ENCODE measurements at regions not wholly inside any gene's neighbourhood (a gene's known extent, or its start where the extent isn't known, plus 50 kb on each side); places are given as distances from the start of the nearest gene placed in this dataset.

DNA sequence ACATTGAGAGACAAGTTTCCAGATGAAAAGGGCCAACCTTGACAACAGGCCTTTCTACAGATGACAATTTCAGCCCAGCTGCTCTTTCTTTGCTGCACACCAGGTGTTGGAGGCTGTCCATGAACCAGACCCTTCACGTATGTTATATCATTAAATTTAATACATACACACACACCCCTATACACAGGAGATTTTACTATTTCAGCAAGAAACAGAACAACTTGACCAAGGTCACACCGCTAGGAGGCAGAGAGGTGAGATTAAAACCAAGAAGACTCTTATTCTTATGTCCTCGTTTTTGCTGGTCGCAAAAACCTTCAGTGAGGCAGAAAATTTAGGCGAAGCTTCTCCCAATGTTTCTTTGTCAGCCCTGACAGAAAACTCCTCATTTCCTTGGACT lies 1585.9 kb downstream of the AACS start:
- ATAC-seq (no peak), DNase-seq (ENCODE audit: low spot score) (no peak)
- intact Hi-C loops (cut with DNase I): no loop called here

DNA sequence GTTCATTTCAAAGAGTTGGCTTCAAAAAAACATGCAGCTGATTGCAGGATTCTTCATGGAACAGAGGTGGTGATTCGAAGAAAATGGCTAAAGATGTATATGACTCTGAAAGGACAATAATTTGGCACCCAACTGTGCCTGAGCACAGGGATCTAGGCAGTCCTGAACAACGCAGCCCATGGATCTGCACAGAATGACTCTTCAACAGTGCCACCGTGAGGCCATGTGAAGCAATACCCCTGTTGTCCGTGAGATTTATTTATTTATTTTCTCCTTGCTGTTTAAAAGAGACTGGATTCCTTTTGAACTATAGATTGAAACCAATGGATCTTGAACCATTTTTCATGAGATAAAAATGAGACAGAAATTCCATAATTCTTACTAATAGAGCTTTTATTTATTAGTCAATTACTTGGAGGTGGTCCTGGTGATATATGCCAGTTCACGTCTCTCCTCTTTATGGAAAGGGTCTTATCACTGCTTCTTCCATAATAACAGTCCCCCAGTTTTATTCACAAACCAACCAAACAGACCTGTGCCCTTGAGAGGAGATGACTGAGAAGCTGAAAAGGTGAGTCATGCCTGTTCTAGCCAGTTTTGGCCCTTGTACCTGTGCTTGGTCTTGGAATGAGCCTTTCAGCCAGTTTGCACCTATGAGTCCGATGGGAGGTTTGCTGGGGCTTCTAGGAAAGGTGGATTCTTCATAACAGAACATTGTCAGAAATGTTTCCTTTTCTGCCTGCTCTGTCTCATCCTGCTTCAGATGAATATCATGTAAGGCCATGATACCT lies 1598.3 kb downstream of the AACS start:
- intact Hi-C loops (cut with DNase I): no loop called here
- ATAC-seq (no peak), DNase-seq (ENCODE audit: low spot score) (no peak)

DNA sequence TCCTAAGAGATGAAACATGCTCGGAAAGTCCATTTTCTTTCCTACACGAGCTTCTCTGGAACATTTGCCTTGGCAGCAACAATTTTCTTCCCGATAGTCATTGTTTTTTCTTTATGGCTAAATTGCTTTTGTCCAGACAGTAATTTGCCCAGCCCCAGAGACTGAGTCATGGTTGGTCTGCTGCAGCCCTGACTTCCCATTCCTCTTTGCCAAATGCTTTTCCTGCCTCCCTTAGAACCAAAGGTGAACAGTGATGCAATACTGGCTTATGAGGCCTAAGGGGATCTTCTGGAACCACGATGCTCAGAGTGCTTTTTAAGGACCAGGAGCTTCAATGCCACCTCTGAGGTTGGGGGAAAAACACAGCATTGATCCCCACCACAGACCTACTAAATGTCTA lies 1599.6 kb upstream of the TMEM132C start:
- ATAC-seq (peak; percentile 68), DNase-seq (ENCODE audit: low spot score) (no peak)
- intact Hi-C loops (cut with DNase I): no loop called here

DNA sequence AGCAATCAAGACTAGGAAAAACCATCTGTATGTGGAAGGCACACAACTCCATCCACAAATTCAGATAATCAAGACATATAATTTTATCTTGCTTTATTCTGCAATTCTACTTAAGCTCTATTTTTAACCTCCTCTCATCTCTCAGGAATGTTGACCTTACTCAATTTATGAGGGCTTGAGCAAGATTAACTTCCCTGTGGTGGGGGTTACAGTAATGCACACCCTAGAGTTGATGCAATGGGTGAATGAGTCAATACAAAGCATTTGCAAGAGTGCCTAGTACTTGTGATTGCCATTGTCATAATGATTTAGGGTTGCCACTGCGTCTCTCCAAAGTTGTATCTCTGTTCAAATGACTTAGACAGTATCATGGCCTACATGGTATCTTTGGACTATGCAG lies 1598.4 kb upstream of the TMEM132C start:
- DNase-seq (ENCODE audit: low spot score) (no peak), ATAC-seq (peak; percentile 80)
- intact Hi-C loops (cut with DNase I): no loop called here

DNA sequence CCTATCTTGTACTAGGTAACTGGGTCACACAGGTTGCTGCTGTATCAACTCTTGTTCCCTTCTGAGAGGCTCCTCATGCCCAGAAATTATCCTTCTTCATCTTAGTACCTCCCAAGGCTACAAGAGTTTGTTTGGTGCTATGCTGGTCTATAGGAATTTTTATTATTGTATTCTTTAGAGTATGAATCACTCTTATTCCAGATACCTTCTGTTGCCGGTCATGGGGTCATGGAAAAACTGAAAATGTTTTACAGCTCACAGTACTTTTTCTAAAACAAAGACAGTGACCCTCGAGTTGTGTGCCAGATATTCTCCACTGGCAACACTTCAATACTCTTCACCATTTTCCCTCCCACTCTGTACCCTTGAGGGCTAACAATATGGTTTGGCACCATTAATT lies 1598.0 kb upstream of the TMEM132C start:
- ATAC-seq (no peak), DNase-seq (ENCODE audit: low spot score) (no peak)
- intact Hi-C loops (cut with DNase I): no loop called here

DNA sequence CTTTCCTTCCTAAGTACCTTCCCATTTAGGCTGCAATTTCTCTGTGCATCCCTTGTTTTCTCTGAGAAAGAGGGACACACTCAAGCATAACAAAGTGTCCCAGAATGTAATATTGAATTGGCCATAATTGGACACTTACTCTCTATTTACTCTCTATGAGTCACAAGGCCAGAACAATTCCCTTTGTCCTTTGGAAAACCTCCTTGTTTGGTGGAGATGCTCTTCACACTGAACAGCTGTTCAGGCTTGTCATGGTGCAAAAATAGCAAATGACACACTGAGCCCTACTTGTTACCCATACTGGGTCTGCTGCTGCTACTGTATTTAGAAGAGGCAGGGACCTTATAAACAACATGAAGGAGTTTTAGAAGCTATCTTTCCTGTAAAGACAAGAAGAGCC lies 1590.5 kb upstream of the TMEM132C start:
- intact Hi-C loops (cut with DNase I): no loop called here
- ATAC-seq: no peak
- DNase-seq (ENCODE audit: low spot score): no peak

DNA sequence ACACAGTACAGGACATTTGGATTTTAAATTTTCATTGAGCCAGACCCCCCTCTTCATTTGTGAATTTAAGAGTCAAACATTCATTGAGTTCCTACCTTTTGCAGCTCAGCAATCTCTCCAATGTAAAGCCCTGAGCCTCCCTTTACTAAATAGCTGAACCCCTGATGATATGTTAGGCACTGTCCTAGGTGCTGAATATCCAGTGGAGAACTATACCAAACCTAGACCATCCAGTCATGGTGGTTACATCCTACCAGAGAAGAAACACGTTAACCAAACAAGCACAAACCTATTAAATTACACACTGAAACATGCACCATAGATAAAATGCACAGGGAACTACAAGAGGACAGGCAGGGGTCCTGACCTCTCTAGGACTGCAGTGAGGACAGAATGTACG lies 1585.3 kb upstream of the TMEM132C start:
- no peak for ATAC-seq
- intact Hi-C loops (cut with DNase I): no loop called here
- DNase-seq (ENCODE audit: low spot score): no peak

DNA sequence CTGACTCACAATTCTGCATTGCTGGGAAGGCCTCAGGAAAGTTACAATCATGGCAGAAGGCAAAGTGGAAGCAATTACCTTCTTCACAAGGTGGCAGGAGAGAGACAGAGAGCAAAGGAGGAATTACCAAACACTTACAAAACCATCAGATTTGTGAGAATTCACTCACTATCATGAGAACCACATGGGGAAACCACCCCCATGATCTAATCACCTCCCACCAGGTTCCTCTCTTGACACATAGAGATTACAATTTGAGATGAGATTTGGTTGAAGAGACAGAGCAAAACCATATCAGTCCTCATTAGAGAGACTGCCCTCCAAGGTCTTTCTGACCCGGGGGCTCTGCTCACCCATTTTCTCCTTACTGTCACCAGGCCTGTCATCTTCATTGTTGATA lies 1582.3 kb upstream of the TMEM132C start:
- intact Hi-C loops (cut with DNase I): no loop called here
- ATAC-seq (no peak), DNase-seq (ENCODE audit: low spot score) (no peak)

DNA sequence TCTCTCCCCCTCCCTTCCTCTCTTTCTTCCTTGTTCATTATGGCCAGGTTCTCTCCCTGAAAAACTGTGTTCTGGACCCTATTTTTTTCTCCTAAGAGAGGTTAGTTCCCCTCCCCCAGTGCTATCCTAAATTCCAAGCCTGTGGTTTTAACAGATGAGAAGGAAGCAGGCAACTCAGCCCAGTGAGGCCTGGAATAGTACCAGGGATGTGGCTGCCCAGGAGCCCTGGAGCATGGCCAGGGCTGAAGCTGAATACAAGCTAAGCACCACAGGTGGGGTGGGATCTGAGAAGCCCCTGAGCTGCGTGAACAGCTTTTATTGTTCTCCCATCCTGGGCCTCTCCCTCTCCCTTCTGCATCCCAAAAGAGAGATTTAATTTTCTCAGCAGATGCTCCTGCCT lies 1581.3 kb upstream of the TMEM132C start:
- intact Hi-C loops (cut with DNase I): no loop called here
- ATAC-seq: no peak
- DNase-seq (ENCODE audit: low spot score): no peak

DNA sequence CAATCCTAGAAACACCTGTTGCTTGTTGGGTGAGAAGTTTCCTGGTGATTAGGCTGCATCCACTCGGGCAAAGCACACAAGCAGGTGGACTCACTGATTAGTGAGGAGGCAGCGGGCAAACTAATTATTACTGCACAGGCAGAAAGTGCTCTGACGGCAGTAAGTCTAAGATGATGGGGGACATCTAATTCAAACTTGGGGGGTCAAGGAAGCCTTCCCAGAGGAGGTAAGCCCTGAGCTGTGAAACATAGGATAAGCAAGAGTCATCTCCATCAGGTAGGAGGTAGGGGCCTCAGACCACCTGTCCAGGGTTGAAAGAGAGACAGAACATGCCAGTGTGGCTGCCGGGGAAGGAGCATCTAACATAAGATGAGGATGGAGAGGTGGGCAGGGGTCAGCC lies 1578.4 kb upstream of the TMEM132C start:
- intact Hi-C loops (cut with DNase I): no loop called here
- ATAC-seq (no peak), DNase-seq (ENCODE audit: low spot score) (no peak)

DNA sequence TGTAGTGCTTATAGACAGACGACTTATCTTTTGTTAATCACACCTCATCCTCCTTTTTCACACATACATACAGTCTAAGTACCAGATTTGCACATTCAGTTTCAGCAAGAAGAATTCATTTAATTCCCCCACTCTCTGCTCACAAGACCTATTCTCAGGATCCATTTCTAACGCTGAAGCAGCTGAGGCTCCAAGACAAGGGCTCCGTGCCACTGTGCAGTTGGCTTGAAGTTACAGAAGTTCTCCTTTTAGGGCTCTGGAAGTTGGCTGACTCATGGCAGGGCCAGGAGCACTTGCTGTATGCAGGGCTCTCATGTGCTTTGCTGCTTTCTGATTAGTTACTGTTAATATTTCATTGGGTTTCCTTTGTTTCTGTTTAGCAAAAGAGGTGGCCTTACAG lies 1566.9 kb upstream of the TMEM132C start:
- intact Hi-C loops (cut with DNase I): no loop called here
- ATAC-seq: no peak
- no peak for DNase-seq (ENCODE audit: low spot score)

DNA sequence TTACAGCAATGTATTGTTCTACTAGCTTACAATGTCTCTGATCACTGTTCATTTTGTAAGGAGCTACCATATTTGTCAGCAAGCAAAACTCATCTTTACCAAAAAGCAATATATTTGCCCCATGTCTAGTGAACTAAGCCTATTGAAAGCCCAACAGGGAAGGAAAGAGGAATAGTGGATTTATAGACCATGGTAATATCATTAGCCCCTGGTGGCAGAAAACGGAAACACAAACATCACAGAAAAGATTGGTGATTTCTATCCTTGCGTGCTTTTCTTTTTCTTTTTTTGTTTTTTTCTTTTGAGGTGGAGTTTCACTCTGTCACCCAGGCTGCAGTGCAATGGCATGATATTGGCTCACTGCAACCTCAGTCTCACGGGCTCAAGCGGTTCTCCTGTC lies 1562.4 kb upstream of the TMEM132C start:
- DNase-seq (ENCODE audit: low spot score): no peak
- no peak for ATAC-seq
- intact Hi-C loops (cut with DNase I): no loop called here

DNA sequence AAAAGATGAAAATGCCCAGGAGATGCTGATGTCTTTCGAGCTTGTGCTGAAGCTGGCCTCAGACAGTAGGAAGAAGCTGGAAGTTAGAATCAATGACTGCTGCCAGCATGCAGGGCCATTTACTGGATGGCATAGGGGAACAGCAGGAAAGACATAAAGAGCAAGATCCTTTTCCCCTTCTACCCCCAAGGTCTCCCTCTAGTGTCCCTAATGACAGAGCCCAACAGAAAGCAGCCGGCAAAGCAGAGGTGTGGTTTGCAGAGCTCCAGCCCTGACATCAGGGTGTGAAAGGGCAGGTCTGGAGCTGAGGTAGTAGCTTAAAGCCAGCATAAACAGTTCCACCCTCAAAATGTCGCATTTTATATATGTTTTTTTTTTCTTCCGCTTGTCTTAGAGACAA lies 1560.7 kb upstream of the TMEM132C start:
- no peak for DNase-seq (ENCODE audit: low spot score)
- ATAC-seq: no peak
- intact Hi-C loops (cut with DNase I): no loop called here

DNA sequence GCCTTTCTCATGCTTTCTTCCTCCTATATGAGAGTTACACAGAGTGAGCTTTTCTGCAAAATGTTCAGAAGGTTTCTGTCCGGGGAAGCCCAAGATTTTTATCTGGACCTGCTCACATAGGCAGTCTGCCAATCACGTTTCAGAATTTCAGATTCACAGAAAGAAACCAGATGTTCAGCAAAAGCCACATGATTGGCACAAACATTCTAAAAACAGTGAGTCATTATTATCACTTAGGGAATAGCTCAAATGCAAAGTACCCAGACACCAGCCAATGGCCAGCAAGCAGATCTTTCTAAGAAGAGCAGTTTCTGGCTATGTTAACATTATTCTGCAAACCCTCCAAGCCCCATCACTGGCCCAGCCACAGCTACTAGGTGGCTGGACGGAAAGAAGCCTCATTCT lies 1558.5 kb upstream of the TMEM132C start:
- intact Hi-C loops (cut with DNase I): no loop called here
- DNase-seq (ENCODE audit: low spot score) (no peak), ATAC-seq (peak; percentile 81)

DNA sequence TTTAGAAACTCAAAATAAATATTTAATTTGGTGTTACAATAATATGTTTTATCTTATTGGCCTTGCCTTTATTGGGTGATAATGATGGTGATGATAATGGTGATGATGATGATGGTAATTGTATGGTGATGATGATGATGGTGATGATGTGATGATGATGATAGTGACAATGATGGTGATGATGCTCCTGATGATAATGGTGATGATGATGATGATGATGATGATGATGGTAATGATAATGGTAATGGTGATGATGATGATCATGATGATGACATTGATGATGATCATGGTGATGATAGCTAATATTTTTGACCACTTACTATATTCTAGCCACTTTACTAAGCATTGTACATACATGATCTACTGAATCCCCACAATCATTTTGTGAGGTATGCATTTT lies 1548.6 kb upstream of the TMEM132C start:
- intact Hi-C loops (cut with DNase I): no loop called here
- ATAC-seq: no peak
- DNase-seq (ENCODE audit: low spot score): no peak

DNA sequence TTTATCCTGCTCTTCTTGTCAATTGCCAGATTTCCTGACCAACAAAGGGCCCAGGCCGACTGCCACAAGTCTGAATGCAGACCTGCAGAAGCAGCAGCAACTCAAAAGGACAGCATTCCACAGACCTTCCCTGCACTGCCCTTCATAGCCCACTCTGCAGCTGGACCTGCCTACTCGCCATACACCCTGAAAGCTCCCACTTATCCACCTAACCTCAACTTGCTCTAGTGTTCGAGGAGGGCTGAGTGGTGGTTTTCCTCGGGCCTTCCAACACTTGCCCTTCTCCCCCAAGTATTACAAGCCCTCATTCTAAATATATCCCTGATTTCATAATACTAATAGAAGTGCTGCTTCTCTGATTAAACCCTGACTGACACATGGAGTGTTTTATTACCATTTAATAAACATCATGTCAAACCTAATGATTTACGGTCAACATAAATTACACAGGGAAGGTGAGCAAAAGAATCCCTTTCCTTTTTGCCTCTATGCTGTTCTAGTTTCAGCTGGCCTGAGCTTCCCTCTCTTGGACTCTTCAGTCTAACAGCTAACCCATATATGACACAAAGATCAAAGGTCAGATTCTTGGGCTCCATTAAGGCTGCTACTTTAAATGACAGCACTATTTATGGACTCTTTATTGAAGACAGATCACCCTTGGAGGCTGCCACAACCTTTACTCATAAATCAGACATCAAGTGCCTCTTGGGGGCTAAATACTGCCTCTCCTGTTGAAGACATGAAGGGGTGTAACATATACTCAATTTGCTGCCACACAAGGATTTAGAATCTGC lies 1546.9 kb upstream of the TMEM132C start:
- intact Hi-C loops (cut with DNase I): no loop called here
- no peak for DNase-seq (ENCODE audit: low spot score)
- no peak for ATAC-seq

DNA sequence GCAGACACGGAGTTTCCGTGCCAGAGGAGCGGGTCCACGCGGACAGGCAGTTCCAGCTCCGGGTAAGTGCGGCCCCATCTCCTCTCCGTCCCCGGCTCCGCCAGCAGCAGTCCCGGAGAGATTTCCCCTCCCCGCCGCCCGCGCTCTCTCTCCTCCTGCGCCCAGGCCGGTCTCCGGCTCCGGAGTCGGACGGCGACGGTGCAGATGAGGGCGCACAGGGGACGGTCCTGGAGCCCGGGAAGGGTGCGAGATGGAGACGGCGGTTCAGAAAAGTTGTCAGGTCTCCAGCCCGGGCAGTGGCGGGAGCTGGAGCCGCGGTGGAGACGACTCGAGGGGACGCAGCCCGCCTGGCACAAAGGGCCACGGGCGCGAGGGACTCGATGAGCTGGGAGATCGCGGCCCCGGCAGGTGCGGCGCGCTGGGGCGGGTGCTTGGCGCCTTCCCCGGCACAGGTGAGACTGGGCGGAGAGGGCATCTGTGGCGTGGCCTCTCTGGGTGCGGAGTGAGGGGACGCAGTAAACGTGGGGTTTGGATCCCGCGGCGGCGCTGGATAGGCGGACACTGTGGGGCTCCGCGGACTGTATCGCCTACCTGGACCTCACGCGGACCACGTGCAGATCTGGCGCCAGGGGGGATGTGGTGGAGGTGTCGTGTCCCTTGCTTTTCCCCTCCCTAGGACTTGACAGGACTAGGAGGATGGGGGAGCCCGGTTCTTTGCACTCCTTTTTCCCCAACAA lies 1540.3 kb upstream of the TMEM132C start:
- DNase-seq (ENCODE audit: low spot score): no peak
- ATAC-seq: no peak
- intact Hi-C loops (cut with DNase I): no loop called here

DNA sequence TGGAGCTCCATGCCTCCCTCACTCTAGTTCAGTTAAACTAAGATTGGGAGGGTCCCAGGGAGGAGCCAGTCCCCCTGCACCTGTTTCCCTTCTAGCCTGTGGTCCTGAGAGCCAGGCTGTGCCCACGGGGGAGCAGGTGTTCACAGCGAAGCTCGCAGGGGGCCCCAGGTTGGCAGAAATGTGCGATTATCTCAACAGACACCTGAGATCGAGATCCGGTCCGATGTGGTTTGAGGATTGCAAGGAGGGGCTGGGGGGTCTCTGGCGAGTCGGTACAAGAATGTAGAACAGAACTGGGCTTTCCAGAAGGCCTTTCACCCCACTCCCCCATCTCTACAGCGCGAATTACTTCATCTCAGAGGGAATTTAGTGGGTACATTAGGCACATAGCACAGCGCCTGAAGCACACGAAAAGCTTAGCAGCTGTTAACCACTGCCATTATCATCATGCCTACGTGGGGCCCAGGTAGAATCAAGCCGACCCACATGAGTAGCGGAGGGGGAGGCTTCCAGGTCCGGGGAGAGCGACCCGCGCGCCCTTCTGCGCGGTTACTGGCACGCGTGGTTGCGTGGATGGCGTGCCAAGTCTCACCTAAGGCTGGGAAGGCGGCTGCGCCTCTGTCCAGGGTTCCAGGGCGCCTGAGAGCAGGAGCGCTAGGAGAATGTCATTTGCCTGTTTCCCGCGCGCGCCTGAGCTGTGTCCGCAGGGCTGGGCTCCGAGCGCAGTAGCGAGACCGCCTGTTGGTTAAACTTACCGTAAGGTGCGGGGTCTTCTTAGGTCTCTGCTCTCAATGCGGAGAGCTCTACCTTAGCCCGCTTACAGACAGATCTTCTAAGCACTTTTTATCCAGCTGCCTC lies 1539.5 kb upstream of the TMEM132C start:
- DNase-seq (ENCODE audit: low spot score) (no peak), ATAC-seq (no peak)
- intact Hi-C loops (cut with DNase I): no loop called here

DNA sequence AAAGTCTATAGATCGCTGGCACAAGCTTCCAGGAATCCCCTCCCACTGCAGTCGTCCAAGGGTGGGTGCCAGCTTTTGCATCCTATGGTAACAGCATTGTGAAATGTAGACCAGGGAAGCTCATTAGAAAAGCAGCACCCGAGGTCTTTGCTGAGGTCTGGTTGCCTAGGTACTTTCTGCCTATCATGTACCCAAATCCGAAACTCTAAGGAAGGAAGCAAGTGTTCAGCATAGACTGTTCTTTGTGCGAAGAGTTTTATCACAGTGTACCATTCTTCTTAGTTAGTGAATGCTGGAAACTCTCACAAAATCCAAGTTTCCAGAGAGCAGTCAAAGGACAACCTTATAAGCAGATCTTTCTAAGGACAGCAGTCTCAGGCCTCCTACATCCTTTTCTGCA lies 1532.7 kb upstream of the TMEM132C start:
- no peak for ATAC-seq
- intact Hi-C loops (cut with DNase I): no loop called here
- DNase-seq (ENCODE audit: low spot score): no peak

Data from sciatic nerve (tissue), 2 donors.